ENCODE measurements at regions not wholly inside any gene's neighbourhood (a gene's known extent, or its start where the extent isn't known, plus 50 kb on each side); places are given as distances from the start of the nearest gene placed in this dataset.

GRCh38 chr3:43978708-43979107 lies 263.0 kb upstream of the TOPAZ1 start:
- no peak for TF ChIP-seq CTCF (optimal IDR thresholded peaks at IDR 0.05 in 1 of 3, IDR thresholded peaks at IDR 0.05 in 1 of 3, conservative IDR thresholded peaks at IDR 0.05 in 1 of 3; ENCODE audit: extremely low read depth in 1 of 3, insufficient read depth in 2 of 3, low read length in 3 of 3)
- no peak for TF ChIP-seq EZH2 (IDR thresholded peaks at IDR 0.05; ENCODE audit: low read length)

All from keratinocyte (primary cell).